ENCODE measurements at regions not wholly inside any gene's neighbourhood (a gene's known extent, or its start where the extent isn't known, plus 50 kb on each side); places are given as distances from the start of the nearest gene placed in this dataset.

DNA sequence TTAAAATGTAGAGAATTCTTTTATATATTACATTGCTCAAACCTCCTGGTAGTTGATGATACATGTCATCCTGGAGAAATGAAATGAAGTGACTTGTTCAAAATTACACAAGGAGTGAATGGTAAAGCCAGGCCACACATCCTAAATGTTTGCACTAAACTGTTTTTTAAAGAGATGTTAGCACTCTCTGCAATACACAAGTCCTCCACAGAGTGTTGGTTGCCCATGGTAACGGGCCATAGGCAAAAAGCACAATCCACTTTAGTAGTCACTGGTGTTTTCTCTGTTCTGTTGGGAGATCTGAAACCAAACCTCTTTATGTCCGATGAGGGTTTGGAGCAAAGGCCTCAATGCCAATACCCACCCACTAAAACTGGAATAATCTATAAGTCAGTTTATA lies 907.4 kb downstream of the NTRK3 start (continued):
- TF ChIP-seq, protein P1, sequence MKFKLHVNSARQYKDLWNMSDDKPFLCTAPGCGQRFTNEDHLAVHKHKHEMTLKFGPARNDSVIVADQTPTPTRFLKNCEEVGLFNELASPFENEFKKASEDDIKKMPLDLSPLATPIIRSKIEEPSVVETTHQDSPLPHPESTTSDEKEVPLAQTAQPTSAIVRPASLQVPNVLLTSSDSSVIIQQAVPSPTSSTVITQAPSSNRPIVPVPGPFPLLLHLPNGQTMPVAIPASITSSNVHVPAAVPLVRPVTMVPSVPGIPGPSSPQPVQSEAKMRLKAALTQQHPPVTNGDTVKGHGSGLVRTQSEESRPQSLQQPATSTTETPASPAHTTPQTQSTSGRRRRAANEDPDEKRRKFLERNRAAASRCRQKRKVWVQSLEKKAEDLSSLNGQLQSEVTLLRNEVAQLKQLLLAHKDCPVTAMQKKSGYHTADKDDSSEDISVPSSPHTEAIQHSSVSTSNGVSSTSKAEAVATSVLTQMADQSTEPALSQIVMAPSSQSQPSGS (IDR thresholded peaks at IDR 0.05; ENCODE audit: low read length), result no peak
- no peak for TF ChIP-seq RXRA (IDR thresholded peaks at IDR 0.05; ENCODE audit: insufficient read depth, low read depth, low read length)
- TF ChIP-seq RFX5 (IDR thresholded peaks at IDR 0.05; ENCODE audit: borderline replicate concordance, low read depth, low read length), result no peak
- TF ChIP-seq RBBP5 (IDR thresholded peaks at IDR 0.05; ENCODE audit: borderline replicate concordance, low read depth, low read length), result no peak
- no peak for TF ChIP-seq SIX5 (IDR thresholded peaks at IDR 0.05; ENCODE audit: low read depth, low read length)
- no peak for TF ChIP-seq POLR2A (IDR thresholded peaks at IDR 0.05; ENCODE audit: control extremely low read depth in 1 of 2, low read depth in 2 of 2, low read length in 2 of 2)
